K562 (cell line): ENCODE measurements at regions not wholly inside any gene's neighbourhood (a gene's known extent, or its start where the extent isn't known, plus 50 kb on each side); places are given as distances from the start of the nearest gene placed in this dataset.

Experiments
- ATAC-seq: fragments of 200-7000 bp; cut with Tn5 transposase; 3 replicates; pipeline ENCODE4 v1.9.1; 2020; ENCODE audit warnings: moderate library complexity
- BruUV-seq: library from RNA; stranded (reverse); fragments of 400-500 nt; replicated peaks from 2 replicates; lab custom pipeline; 2021; lab: Mats Ljungman, UMichigan
- CTCF ChIA-PET: fragments of 300-600 bp; formaldehyde crosslinking; extraction: SDS; loops from one replicate; lab custom pipeline; 2021; ENCODE audit warnings: low intra/inter-chr PET ratio; lab: Yijun Ruan, JAX
- POLR2A ChIA-PET: fragments of 300-600, 350-650 bp; sonication (Branson Sonifier 250); formaldehyde crosslinking; extraction: SDS; loops from one replicate; lab custom pipeline; 2021; ENCODE audit warnings: antibody characterized with exemption, inconsistent platforms; lab: Yijun Ruan, JAX
- DNase-seq, 4 experiments: peaks; one replicate each; pipeline versions ENCODE4 v3.0.0 to v3.0.0-alpha.2; 2011 to 2018; ENCODE audit warnings: low spot score in 3 of 4, mixed read lengths in 3 of 4; ENCODE audit errors: extremely low read depth in 1 of 4
- FAIRE-seq: peaks from 2 replicates; lab custom pipeline; 2011; peaks lifted over from hg19 to GRCh38; lab: Jason Lieb, UNC
- H2AFZ ChIP-seq: 2 replicates; pipeline ENCODE4 v1.6.0; 2011; ENCODE audit warnings: low read depth, low read length, control low read depth, inconsistent platforms
- H3K27ac ChIP-seq: fragments of 200-600 bp; 3 replicates; pipeline ENCODE4 v1.8.0; 2011; ENCODE audit warnings: low read depth, mild to moderate bottlenecking, control low read depth, inconsistent platforms, low read length, moderate library complexity, mixed read lengths; ENCODE audit errors: extremely low read depth
- H3K27me3 ChIP-seq, 2 experiments: fragments of 300-600 bp in 1 of 2; 2 replicates in 1 of 2; 3 replicates in 1 of 2; pipeline versions ENCODE4 v1.6.0 to v1.8.0; 2011; ENCODE audit warnings: inconsistent platforms in 2 of 2, low read length in 2 of 2, mild to moderate bottlenecking in 1 of 2, mixed read lengths in 1 of 2, moderate library complexity in 1 of 2; ENCODE audit not compliant: control insufficient read depth in 2 of 2, insufficient read depth in 2 of 2
- H3K36me3 ChIP-seq: fragments of 300-600 bp; 3 replicates; pipeline ENCODE4 v1.8.0; 2011; ENCODE audit warnings: mild to moderate bottlenecking, low read length, inconsistent platforms; ENCODE audit not compliant: control insufficient read depth, insufficient read depth
- H3K4me1 ChIP-seq, 2 experiments: fragments of 200-600 bp in 1 of 2; replicated peaks in 1 of 2; 2 replicates in 1 of 2; 3 replicates in 1 of 2; pipeline versions ENCODE4 v1.5.1 to v1.8.0; 2011; ENCODE audit warnings: inconsistent platforms in 2 of 2, low read length in 2 of 2, mild to moderate bottlenecking in 1 of 2, mixed read lengths in 1 of 2, moderate library complexity in 1 of 2; ENCODE audit not compliant: control insufficient read depth in 2 of 2, insufficient read depth in 2 of 2
- H3K4me2 ChIP-seq: 2 replicates; pipeline ENCODE4 v1.6.1; 2011; ENCODE audit warnings: low read length, control low read depth, inconsistent platforms, mixed read lengths; ENCODE audit not compliant: insufficient read depth
- H3K4me3 ChIP-seq: fragments of 200-600 bp; sonication (generic), shearing (Covaris generic); 2 replicates; pipeline ENCODE4 v1.5.1; 2016; ENCODE audit warnings: control low read depth, inconsistent platforms
- H3K79me2 ChIP-seq: fragments of 200-600 bp; 3 replicates; pipeline ENCODE4 v1.8.0; 2011; ENCODE audit warnings: low read length, inconsistent platforms; ENCODE audit not compliant: control insufficient read depth, insufficient read depth
- H3K9ac ChIP-seq, 2 experiments: 2 replicates each; pipeline versions ENCODE4 v1.6.0 to v1.6.1; 2011; ENCODE audit warnings: low read depth in 2 of 2, low read length in 2 of 2, control low read depth in 1 of 2, inconsistent platforms in 1 of 2, mild to moderate bottlenecking in 1 of 2, mixed read lengths in 1 of 2; ENCODE audit not compliant: insufficient read depth in 1 of 2
- H3K9me1 ChIP-seq: one replicate; pipeline ENCODE4 v1.6.0; 2011; ENCODE audit warnings: inconsistent platforms, mild to moderate bottlenecking, low read length, moderate library complexity; ENCODE audit not compliant: control insufficient read depth, insufficient read depth
- H3K9me3 ChIP-seq: replicated peaks from 2 replicates; pipeline ENCODE4 v1.5.1; 2011; ENCODE audit warnings: low read depth, low read length, inconsistent platforms; ENCODE audit not compliant: control insufficient read depth, insufficient read depth
- H4K20me1 ChIP-seq: replicated peaks from 2 replicates; pipeline ENCODE4 v1.6.1; 2011; ENCODE audit warnings: low read length, inconsistent platforms, mixed read lengths; ENCODE audit not compliant: control insufficient read depth, insufficient read depth
- HSF4 ChIP-seq: fragments of 250-450 bp; sonication (Bioruptor Pico); IDR thresholded peaks from 2 replicates; pipeline ENCODE4 v2.1.2; 2022; ENCODE audit warnings: mild to moderate bottlenecking, moderate library complexity, borderline replicate concordance
- MAFF ChIP-seq: IDR thresholded peaks from 2 replicates; pipeline ENCODE4 v1.6.1; 2012; ENCODE audit warnings: low read length, improper control_type of control experiment
- MEF2A ChIP-seq: IDR thresholded peaks from 2 replicates; pipeline ENCODE4 v1.6.1; 2011; ENCODE audit warnings: low read depth, mild to moderate bottlenecking, low read length, moderate library complexity; ENCODE audit not compliant: control insufficient read depth
- NFRKB ChIP-seq: fragments of 450-650 bp; IDR thresholded peaks from 2 replicates; pipeline ENCODE4 v1.6.1; 2016; ENCODE audit warnings: low read depth
- PKNOX1 ChIP-seq: fragments of 450-650 bp; IDR thresholded peaks from 2 replicates; pipeline ENCODE4 v1.6.1; 2016
- RNF219 ChIP-seq: fragments of 250-450 bp; sonication (Bioruptor Pico); IDR thresholded peaks from 2 replicates; pipeline ENCODE4 v1.5.0; 2022; ENCODE audit warnings: mild to moderate bottlenecking
- TAF9B ChIP-seq: fragments of 450-650 bp; IDR thresholded peaks from 2 replicates; pipeline ENCODE4 v1.6.1; 2018; ENCODE audit warnings: mild to moderate bottlenecking; ENCODE audit not compliant: partially characterized antibody
- TCFL5 ChIP-seq: fragments of 250-450 bp; sonication (Bioruptor Pico); conservative IDR thresholded peaks from 2 replicates; pipeline ENCODE4 v1.6.1; 2021; ENCODE audit warnings: mild to moderate bottlenecking, moderate library complexity, matching md5 sums
- XRCC5 ChIP-seq: fragments of 200-400 bp; formaldehyde crosslinking; IDR thresholded peaks from 2 replicates; pipeline ENCODE4 v1.6.1; 2017; ENCODE audit warnings: low read depth, mild to moderate bottlenecking, low read length
- WGBS: fragments of 100-300 bp; shearing (Covaris generic); methylation state at CpG from one replicate; pipeline ENCODE4 v1.1.6; 2016; ENCODE audit warnings: low coverage, mixed read lengths; ENCODE audit not compliant: insufficient coverage; ENCODE audit errors: missing lambda C conversion rate; 5-methylcytosine and 5-hydroxymethylcytosine counted together
- in situ Hi-C: fragments of 300-500 bp; cut with MboI; formaldehyde crosslinking; loops from 4 replicates; pipeline ENCODE4 v1.15.0; 2018; ENCODE audit warnings: inconsistent platforms, mixed read lengths
- intact Hi-C: fragments of 100-400 bp; cut with micrococcal nuclease; formaldehyde crosslinking; loops from 2 replicates; pipeline ENCODE4 v1.14.2; 2022
- TF ChIP-seq, protein P1 (sequence below): fragments of 250-450 bp; sonication (Bioruptor Pico); IDR thresholded peaks from 2 replicates; pipeline ENCODE4 v1.5.0; 2020; ENCODE audit warnings: mild to moderate bottlenecking
- TF ChIP-seq, protein P2 (sequence below): fragments of 450-650 bp; IDR thresholded peaks from 2 replicates; pipeline ENCODE4 v1.6.1; 2016; ENCODE audit warnings: borderline replicate concordance
- TF ChIP-seq, protein P3 (sequence below): sonication (generic); formaldehyde crosslinking; IDR thresholded peaks from 2 replicates; pipeline ENCODE4 v1.9.0; 2022; ENCODE audit warnings: mild to moderate bottlenecking, missing genetic modification reagents

GRCh38 chr5:4142842-4143241, 547.2 kb downstream of the IRX1 start (continued):
- TF ChIP-seq PKNOX1 (no peak), HSF4 (CRISPR knock-in tag) (no peak), NFRKB (no peak)
- TF ChIP-seq, protein P1, sequence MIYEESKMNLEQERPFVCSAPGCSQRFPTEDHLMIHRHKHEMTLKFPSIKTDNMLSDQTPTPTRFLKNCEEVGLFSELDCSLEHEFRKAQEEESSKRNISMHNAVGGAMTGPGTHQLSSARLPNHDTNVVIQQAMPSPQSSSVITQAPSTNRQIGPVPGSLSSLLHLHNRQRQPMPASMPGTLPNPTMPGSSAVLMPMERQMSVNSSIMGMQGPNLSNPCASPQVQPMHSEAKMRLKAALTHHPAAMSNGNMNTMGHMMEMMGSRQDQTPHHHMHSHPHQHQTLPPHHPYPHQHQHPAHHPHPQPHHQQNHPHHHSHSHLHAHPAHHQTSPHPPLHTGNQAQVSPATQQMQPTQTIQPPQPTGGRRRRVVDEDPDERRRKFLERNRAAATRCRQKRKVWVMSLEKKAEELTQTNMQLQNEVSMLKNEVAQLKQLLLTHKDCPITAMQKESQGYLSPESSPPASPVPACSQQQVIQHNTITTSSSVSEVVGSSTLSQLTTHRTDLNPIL, result no peak

DNA sequence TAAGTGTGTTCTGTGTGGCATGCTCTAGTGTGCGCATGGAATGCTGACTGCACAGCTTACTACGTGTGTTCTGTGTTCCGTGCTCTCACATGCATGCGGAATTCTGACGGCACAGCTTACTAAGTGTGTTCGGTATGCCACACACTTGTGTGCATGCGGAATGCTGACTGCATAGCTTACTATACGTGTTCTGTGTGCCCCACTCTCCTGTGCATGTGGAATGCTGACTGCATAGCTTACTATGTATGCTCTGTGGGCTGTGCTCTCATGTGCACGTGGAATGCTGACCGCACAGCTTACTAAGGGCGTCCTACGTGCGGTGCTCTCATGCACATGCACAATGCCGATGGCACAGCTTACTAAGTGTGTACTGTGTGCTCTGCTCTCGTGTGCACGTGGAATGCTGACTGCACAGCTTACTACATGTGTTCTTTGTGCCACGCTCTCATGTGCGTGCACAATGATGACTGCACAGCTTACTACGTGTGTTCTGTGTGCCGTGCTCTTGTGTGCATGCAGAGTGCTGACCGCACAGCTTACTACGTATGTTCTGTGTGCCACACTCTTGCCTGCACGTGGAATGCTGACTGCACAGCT, 548.9 kb downstream of the IRX1 start:
- CTCF ChIA-PET, result no interaction called here
- intact Hi-C loops, result no loop called here
- Histone ChIP-seq H3K4me2 (no peak overlapping the region), H3K9ac (no peak overlapping the region), H2AFZ (no peak overlapping the region), H3K27ac (no peak overlapping the region), H3K9me1 (no peaks in the 10 kb centered on the region), H3K9me3 (no peaks in the 10 kb centered on the region), H3K4me1 (no peaks in the 10 kb centered on the region), H3K79me2 (no peaks in the 10 kb centered on the region), H3K4me3 (no peak overlapping the region), H3K27me3 (no peaks in the 10 kb centered on the region; a peak in 1 of 5 replicates), H3K36me3 (no peaks in the 10 kb centered on the region), H4K20me1 (no peaks in the 10 kb centered on the region; the same call in 1 of the 2 replicates)
- no peak for ATAC-seq
- 2% methylated on average over 23 of the region's 23 CpGs for WGBS
- BruUV-seq, result no TSS peak
- no peak for FAIRE-seq
- no peak for DNase-seq
- POLR2A ChIA-PET, result no interaction called here
- in situ Hi-C loops, result no loop called here
- TF ChIP-seq MEF2A, result no peak
- TF ChIP-seq XRCC5, result no peak
- TF ChIP-seq, protein P2, sequence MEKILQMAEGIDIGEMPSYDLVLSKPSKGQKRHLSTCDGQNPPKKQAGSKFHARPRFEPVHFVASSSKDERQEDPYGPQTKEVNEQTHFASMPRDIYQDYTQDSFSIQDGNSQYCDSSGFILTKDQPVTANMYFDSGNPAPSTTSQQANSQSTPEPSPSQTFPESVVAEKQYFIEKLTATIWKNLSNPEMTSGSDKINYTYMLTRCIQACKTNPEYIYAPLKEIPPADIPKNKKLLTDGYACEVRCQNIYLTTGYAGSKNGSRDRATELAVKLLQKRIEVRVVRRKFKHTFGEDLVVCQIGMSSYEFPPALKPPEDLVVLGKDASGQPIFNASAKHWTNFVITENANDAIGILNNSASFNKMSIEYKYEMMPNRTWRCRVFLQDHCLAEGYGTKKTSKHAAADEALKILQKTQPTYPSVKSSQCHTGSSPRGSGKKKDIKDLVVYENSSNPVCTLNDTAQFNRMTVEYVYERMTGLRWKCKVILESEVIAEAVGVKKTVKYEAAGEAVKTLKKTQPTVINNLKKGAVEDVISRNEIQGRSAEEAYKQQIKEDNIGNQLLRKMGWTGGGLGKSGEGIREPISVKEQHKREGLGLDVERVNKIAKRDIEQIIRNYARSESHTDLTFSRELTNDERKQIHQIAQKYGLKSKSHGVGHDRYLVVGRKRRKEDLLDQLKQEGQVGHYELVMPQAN, result no peak
- no peak for TF ChIP-seq TAF9B
- no peak for TF ChIP-seq MAFF
- TF ChIP-seq RNF219 (CRISPR knock-in tag), result no peak
- TF ChIP-seq, protein P3, sequence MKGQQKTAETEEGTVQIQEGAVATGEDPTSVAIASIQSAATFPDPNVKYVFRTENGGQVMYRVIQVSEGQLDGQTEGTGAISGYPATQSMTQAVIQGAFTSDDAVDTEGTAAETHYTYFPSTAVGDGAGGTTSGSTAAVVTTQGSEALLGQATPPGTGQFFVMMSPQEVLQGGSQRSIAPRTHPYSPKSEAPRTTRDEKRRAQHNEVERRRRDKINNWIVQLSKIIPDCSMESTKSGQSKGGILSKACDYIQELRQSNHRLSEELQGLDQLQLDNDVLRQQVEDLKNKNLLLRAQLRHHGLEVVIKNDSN (CRISPR knock-in tag), result no peak
- TF ChIP-seq TCFL5 (CRISPR knock-in tag), result no peak
